ENCODE measurements at regions not wholly inside any gene's neighbourhood (a gene's known extent, or its start where the extent isn't known, plus 50 kb on each side); places are given as distances from the start of the nearest gene placed in this dataset.

DNA sequence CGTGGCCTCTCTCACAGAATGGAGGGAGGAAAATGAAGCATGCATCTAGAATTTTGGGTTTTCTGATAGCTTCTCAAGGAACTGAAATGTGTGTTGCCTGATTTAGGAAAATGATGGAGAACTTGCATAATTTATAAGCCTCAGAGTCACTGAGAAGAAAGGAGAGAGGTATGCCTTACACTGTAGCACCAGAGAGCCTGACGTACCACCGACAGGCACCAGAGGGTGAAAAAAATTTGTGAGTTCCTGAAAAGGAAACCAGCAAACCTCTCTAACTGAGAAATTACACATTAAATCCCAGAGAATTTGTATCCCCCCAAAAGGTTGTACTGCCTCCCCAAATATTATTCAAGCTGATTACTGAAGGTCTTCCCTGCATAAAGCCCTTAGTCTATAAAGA, 915.3 kb upstream of the SLITRK6 start:
- no peak for DNase-seq (ENCODE audit: low read depth)
- TF ChIP-seq, protein P1, sequence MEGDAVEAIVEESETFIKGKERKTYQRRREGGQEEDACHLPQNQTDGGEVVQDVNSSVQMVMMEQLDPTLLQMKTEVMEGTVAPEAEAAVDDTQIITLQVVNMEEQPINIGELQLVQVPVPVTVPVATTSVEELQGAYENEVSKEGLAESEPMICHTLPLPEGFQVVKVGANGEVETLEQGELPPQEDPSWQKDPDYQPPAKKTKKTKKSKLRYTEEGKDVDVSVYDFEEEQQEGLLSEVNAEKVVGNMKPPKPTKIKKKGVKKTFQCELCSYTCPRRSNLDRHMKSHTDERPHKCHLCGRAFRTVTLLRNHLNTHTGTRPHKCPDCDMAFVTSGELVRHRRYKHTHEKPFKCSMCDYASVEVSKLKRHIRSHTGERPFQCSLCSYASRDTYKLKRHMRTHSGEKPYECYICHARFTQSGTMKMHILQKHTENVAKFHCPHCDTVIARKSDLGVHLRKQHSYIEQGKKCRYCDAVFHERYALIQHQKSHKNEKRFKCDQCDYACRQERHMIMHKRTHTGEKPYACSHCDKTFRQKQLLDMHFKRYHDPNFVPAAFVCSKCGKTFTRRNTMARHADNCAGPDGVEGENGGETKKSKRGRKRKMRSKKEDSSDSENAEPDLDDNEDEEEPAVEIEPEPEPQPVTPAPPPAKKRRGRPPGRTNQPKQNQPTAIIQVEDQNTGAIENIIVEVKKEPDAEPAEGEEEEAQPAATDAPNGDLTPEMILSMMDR (IDR thresholded peaks at IDR 0.05; ENCODE audit: control insufficient read depth, insufficient read depth, low read depth, low read length, missing control alignments): no peak
- no peak overlapping the region for H3K4me3 ChIP-seq (ENCODE audit: control insufficient read depth, low read depth, low read length)

DNA sequence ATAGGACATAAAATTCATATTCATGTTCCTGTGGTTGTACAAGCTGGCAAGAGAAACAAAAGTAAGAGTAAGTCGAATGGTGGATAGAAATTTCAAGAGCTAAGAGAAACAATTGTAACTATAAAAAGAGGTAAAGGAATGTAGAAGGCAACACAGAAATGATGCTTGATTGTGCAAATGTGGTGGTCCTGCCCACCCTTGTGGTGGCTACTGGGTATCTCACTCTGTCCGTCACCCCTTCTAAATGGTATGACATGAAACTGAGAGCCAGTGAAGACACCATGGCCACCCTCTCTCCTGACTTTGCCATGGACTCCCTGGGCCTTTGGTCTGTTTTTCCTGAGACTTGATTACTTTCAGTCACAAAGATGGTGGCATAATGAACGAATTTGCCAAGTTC, 925.9 kb upstream of the SLITRK6 start:
- no peak overlapping the region for H3K4me3 ChIP-seq (ENCODE audit: control insufficient read depth, low read depth, low read length)
- DNase-seq (ENCODE audit: low read depth): no peak
- TF ChIP-seq, protein P1 (IDR thresholded peaks at IDR 0.05; ENCODE audit: control insufficient read depth, insufficient read depth, low read depth, low read length, missing control alignments): no peak

DNA sequence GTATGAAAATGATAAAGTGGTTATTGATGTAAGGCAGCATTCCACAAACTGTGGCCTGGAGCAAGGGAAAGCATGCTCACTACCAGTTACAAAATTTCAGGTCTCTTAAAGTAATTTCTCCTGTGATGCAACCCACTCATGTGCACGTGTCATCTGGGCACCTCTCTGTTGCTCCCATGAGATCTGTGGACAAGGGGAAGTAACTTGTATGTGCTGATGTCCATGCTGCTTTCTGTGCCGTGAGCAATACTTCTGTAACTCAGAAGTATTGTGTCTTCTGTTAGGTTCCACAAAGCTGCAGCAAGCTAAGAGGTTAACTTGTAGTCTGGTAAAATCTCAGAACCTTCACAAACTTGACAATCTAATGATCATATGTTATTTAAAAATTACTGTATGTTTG, 930.0 kb upstream of the SLITRK6 start:
- DNase-seq (ENCODE audit: low read depth): no peak
- TF ChIP-seq, protein P1 (IDR thresholded peaks at IDR 0.05; ENCODE audit: control insufficient read depth, insufficient read depth, low read depth, low read length, missing control alignments): no peak
- no peak overlapping the region for H3K4me3 ChIP-seq (ENCODE audit: control insufficient read depth, low read depth, low read length)

DNA sequence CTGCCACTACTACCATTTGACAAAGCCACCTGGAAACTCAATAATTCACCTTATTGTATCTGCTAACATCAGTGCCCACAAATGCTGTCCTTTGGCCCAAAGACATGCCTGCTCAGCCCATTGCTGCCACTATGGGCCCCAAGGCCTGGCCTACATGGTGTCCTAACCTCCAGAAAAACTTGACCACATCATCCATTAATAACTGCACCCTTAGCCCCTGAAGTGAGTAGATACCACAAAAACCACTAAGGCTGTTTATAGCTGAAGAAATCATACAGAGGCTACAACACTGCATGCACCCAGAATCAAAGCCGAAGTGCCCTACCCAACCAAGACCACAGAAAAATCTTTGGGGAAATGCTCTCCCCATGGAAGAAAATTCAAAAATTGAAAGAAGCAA, 932.8 kb upstream of the SLITRK6 start:
- TF ChIP-seq, protein P1 (IDR thresholded peaks at IDR 0.05; ENCODE audit: control insufficient read depth, insufficient read depth, low read depth, low read length, missing control alignments): no peak
- H3K4me3 ChIP-seq (ENCODE audit: control insufficient read depth, low read depth, low read length): no peak overlapping the region
- no peak for DNase-seq (ENCODE audit: low read depth)

DNA sequence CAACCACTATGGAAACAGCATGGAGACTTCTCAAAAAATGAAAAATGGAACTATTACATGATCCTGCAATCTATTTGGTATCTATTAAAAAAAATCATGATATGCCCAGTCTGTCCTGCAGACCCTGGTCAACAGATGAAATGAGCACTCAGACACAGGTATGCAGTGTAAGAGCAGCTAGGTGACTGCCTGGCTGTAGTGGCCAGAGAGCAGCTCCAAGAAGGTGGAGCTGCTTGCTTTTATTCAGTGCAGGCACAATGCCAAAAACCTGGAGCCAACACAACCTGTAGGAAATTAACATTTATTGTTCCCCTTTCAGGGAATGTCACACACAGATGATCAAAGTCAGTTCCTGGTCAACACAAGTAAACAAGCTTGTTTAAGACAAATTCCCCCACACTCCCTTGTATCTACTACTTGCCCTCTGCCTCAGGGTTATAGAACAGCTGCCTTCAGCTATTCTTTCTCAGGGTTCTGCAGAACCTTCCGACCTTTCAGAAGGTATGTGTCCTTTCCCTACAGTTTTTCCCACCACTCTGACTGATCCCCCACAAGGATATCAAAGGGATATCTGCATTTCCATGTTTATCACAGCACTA, 933.7 kb upstream of the SLITRK5 start:
- TF ChIP-seq, protein P1 (IDR thresholded peaks at IDR 0.05; ENCODE audit: control insufficient read depth, insufficient read depth, low read depth, low read length, missing control alignments): no peak
- no peak overlapping the region for H3K4me3 ChIP-seq (ENCODE audit: control insufficient read depth, low read depth, low read length)
- no peak for DNase-seq (ENCODE audit: low read depth)

DNA sequence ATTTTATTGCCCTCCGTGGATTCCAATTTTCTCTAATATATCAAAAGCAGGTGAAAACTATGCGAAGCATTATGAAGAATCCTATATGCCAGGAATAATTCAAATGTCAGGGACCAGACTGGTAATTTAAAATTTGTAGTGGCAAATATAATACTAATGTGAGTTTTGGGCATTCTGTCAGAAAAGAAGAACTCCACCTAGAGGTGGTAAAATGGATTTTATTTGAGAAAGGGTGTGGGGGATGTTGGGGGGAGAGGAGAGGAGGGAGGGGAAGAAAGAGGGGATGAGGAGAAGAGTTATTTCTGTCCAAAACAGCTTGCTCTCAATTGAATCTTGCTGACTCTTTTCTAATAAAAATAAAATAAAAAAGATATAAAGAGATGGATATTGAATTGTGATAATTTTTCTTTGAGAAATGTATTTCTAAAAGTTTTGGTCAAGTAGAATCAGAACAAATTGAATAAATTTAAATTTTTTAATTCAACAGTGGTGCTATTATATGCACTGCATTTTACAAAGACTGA, 929.3 kb upstream of the SLITRK5 start:
- TF ChIP-seq, protein P1 (IDR thresholded peaks at IDR 0.05; ENCODE audit: control insufficient read depth, insufficient read depth, low read depth, low read length, missing control alignments): no peak
- no peak overlapping the region for H3K4me3 ChIP-seq (ENCODE audit: control insufficient read depth, low read depth, low read length)
- no peak for DNase-seq (ENCODE audit: low read depth)

All from AG09309 (cell line).